K562 (cell line): ENCODE measurements at regions not wholly inside any gene's neighbourhood (a gene's known extent, or its start where the extent isn't known, plus 50 kb on each side); places are given as distances from the start of the nearest gene placed in this dataset.
A peak's percentile ranks its signal among the peaks of the same experiment; 100 is the strongest.
"Not testable (repeated sequence)": the region's sequence is repeated elsewhere in the genome, so short reads cannot be mapped to it uniquely, and the experiment has no call there.

Source experiments
- ATAC-seq: fragments of 200-7000 bp; cut with Tn5 transposase; 3 replicates; pipeline ENCODE4 v1.9.1; 2020; ENCODE audit warnings: moderate library complexity
- BruUV-seq: library from RNA; stranded (reverse); fragments of 400-500 nt; replicated peaks from 2 replicates; lab custom pipeline; 2021; lab: Mats Ljungman, UMichigan
- CTCF ChIA-PET: fragments of 300-600 bp; formaldehyde crosslinking; extraction: SDS; loops from one replicate; lab custom pipeline; 2021; ENCODE audit warnings: low intra/inter-chr PET ratio; lab: Yijun Ruan, JAX
- POLR2A ChIA-PET: fragments of 300-600, 350-650 bp; sonication (Branson Sonifier 250); formaldehyde crosslinking; extraction: SDS; loops from one replicate; lab custom pipeline; 2021; ENCODE audit warnings: antibody characterized with exemption, inconsistent platforms; lab: Yijun Ruan, JAX
- DNase-seq, 4 experiments: peaks; one replicate each; pipeline versions ENCODE4 v3.0.0 to v3.0.0-alpha.2; 2011 to 2018; ENCODE audit warnings: low spot score in 3 of 4, mixed read lengths in 3 of 4; ENCODE audit errors: extremely low read depth in 1 of 4
- FAIRE-seq: peaks from 2 replicates; lab custom pipeline; 2011; peaks lifted over from hg19 to GRCh38; lab: Jason Lieb, UNC
- H2AFZ ChIP-seq: 2 replicates; pipeline ENCODE4 v1.6.0; 2011; ENCODE audit warnings: low read depth, low read length, control low read depth, inconsistent platforms
- H3K27ac ChIP-seq: fragments of 200-600 bp; 3 replicates; pipeline ENCODE4 v1.8.0; 2011; ENCODE audit warnings: low read depth, mild to moderate bottlenecking, control low read depth, inconsistent platforms, low read length, moderate library complexity, mixed read lengths; ENCODE audit errors: extremely low read depth
- H3K27me3 ChIP-seq, 2 experiments: fragments of 300-600 bp in 1 of 2; 2 replicates in 1 of 2; 3 replicates in 1 of 2; pipeline versions ENCODE4 v1.6.0 to v1.8.0; 2011; ENCODE audit warnings: inconsistent platforms in 2 of 2, low read length in 2 of 2, mild to moderate bottlenecking in 1 of 2, mixed read lengths in 1 of 2, moderate library complexity in 1 of 2; ENCODE audit not compliant: control insufficient read depth in 2 of 2, insufficient read depth in 2 of 2
- H3K36me3 ChIP-seq: fragments of 300-600 bp; 3 replicates; pipeline ENCODE4 v1.8.0; 2011; ENCODE audit warnings: mild to moderate bottlenecking, low read length, inconsistent platforms; ENCODE audit not compliant: control insufficient read depth, insufficient read depth
- H3K4me1 ChIP-seq, 2 experiments: fragments of 200-600 bp in 1 of 2; replicated peaks in 1 of 2; 2 replicates in 1 of 2; 3 replicates in 1 of 2; pipeline versions ENCODE4 v1.5.1 to v1.8.0; 2011; ENCODE audit warnings: inconsistent platforms in 2 of 2, low read length in 2 of 2, mild to moderate bottlenecking in 1 of 2, mixed read lengths in 1 of 2, moderate library complexity in 1 of 2; ENCODE audit not compliant: control insufficient read depth in 2 of 2, insufficient read depth in 2 of 2
- H3K4me2 ChIP-seq: 2 replicates; pipeline ENCODE4 v1.6.1; 2011; ENCODE audit warnings: low read length, control low read depth, inconsistent platforms, mixed read lengths; ENCODE audit not compliant: insufficient read depth
- H3K4me3 ChIP-seq: fragments of 200-600 bp; sonication (generic), shearing (Covaris generic); 2 replicates; pipeline ENCODE4 v1.5.1; 2016; ENCODE audit warnings: control low read depth, inconsistent platforms
- H3K79me2 ChIP-seq: fragments of 200-600 bp; 3 replicates; pipeline ENCODE4 v1.8.0; 2011; ENCODE audit warnings: low read length, inconsistent platforms; ENCODE audit not compliant: control insufficient read depth, insufficient read depth
- H3K9ac ChIP-seq, 2 experiments: 2 replicates each; pipeline versions ENCODE4 v1.6.0 to v1.6.1; 2011; ENCODE audit warnings: low read depth in 2 of 2, low read length in 2 of 2, control low read depth in 1 of 2, inconsistent platforms in 1 of 2, mild to moderate bottlenecking in 1 of 2, mixed read lengths in 1 of 2; ENCODE audit not compliant: insufficient read depth in 1 of 2
- H3K9me1 ChIP-seq: one replicate; pipeline ENCODE4 v1.6.0; 2011; ENCODE audit warnings: inconsistent platforms, mild to moderate bottlenecking, low read length, moderate library complexity; ENCODE audit not compliant: control insufficient read depth, insufficient read depth
- H3K9me3 ChIP-seq: replicated peaks from 2 replicates; pipeline ENCODE4 v1.5.1; 2011; ENCODE audit warnings: low read depth, low read length, inconsistent platforms; ENCODE audit not compliant: control insufficient read depth, insufficient read depth
- H4K20me1 ChIP-seq: replicated peaks from 2 replicates; pipeline ENCODE4 v1.6.1; 2011; ENCODE audit warnings: low read length, inconsistent platforms, mixed read lengths; ENCODE audit not compliant: control insufficient read depth, insufficient read depth
- CTCF ChIP-seq, 3 experiments: IDR thresholded peaks in 2 of 3; conservative IDR thresholded peaks in 1 of 3; 2 replicates each; pipeline ENCODE4 v1.5.1; 2011 to 2012; ENCODE audit warnings: low read length in 3 of 3, mild to moderate bottlenecking in 3 of 3, control low read depth in 2 of 3, improper control_type of control experiment in 1 of 3, inconsistent platforms in 1 of 3, low read depth in 1 of 3, mixed read lengths in 1 of 3, moderate library complexity in 1 of 3; ENCODE audit not compliant: insufficient read depth in 2 of 3
- RAD21 ChIP-seq, 2 experiments: fragments of 250-450 bp in 1 of 2; fragments of 450-650 bp in 1 of 2; sonication (Bioruptor Pico) in 1 of 2; formaldehyde crosslinking in 1 of 2; IDR thresholded peaks in 1 of 2; conservative IDR thresholded peaks in 1 of 2; 2 replicates each; pipeline versions ENCODE4 v1.4.0 to v1.8.0; 2020 to 2022; ENCODE audit warnings: mild to moderate bottlenecking in 2 of 2, moderate library complexity in 1 of 2
- SMC3 ChIP-seq: conservative IDR thresholded peaks from 2 replicates; pipeline ENCODE4 v1.6.1; 2011; ENCODE audit warnings: low read depth, low read length, improper control_type of control experiment; ENCODE audit not compliant: insufficient read depth
- WGBS: fragments of 100-300 bp; shearing (Covaris generic); methylation state at CpG from one replicate; pipeline ENCODE4 v1.1.6; 2016; ENCODE audit warnings: low coverage, mixed read lengths; ENCODE audit not compliant: insufficient coverage; ENCODE audit errors: missing lambda C conversion rate; 5-methylcytosine and 5-hydroxymethylcytosine counted together
- in situ Hi-C: fragments of 300-500 bp; cut with MboI; formaldehyde crosslinking; loops from 4 replicates; pipeline ENCODE4 v1.15.0; 2018; ENCODE audit warnings: inconsistent platforms, mixed read lengths
- intact Hi-C: fragments of 100-400 bp; cut with micrococcal nuclease; formaldehyde crosslinking; loops from 2 replicates; pipeline ENCODE4 v1.14.2; 2022

- TF ChIP-seq CTCF (IDR thresholded peaks at IDR 0.05 in 2 of 3, conservative IDR thresholded peaks at IDR 0.05 in 1 of 3; ENCODE audit: insufficient read depth in 2 of 3, low read depth in 1 of 3, low read length in 3 of 3) (peak; percentile 26 to 43 (median 38); a peak in 5 of 6 replicates), SMC3 (0 out of 2 replicates have a peak, but pooled peaks have one; percentile 7), RAD21 (CRISPR knock-in tag; conservative IDR thresholded peaks at IDR 0.05 in 1 of 2, IDR thresholded peaks at IDR 0.05 in 1 of 2) (peak; percentile 56 to 70)
Observed at GRCh38 chr9:90226839-90227338, 415.7 kb downstream of the DIRAS2 start (continued).

GRCh38 chr9:90233081-90233480, 409.5 kb downstream of the DIRAS2 start:
- ATAC-seq: not testable (repeated sequence)

More at GRCh38 chr9:90233081-90233480, 409.5 kb downstream of the DIRAS2 start:
- CTCF ChIA-PET, intact Hi-C loops, H4K20me1 ChIP-seq, H3K4me1 ChIP-seq, DNase-seq, H3K9me3 ChIP-seq, H3K27me3 ChIP-seq, BruUV-seq, H3K79me2 ChIP-seq, in situ Hi-C loops, H3K27ac ChIP-seq, H3K36me3 ChIP-seq, H2AFZ ChIP-seq, H3K4me2 ChIP-seq, H3K9ac ChIP-seq, FAIRE-seq, H3K4me3 ChIP-seq, H3K9me1 ChIP-seq, POLR2A ChIA-PET: not testable (repeated sequence)
- 4% methylated on average over 4 of the region's 4 CpGs for WGBS
